Anterior cingulate cortex (tissue), 58 donors: ENCODE measurements at regions not wholly inside any gene's neighbourhood (a gene's known extent, or its start where the extent isn't known, plus 50 kb on each side); places are given as distances from the start of the nearest gene placed in this dataset.
"Not testable (repeated sequence)": the region's sequence is repeated elsewhere in the genome, so short reads cannot be mapped to it uniquely, and the experiment has no call there.

Experiments used
- DNase-seq, 58 donors: peaks; one replicate each; lab custom pipeline; 2025; lab: John Stamatoyannopoulos, UW

DNA sequence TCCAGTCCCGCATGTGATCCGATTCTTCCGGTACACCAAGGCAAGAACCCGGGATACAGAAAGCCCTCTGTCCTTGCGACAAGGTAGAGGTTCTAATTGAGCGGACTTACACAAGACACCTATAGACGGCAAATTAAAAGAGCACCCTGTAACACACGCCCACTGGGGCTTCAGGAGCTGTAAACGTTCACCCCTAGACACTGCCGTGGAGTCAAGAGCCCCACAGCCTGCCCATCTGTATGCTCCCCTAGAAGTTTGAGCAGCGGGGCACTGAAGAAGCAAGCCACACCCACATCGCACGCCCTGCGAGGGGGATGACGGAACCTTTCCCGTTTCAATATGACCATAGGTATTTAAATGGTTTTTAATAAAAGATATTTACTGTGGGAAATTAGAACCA lies 696.3 kb upstream of the MMS22L start:
- DNase-seq, result not testable (repeated sequence)

DNA sequence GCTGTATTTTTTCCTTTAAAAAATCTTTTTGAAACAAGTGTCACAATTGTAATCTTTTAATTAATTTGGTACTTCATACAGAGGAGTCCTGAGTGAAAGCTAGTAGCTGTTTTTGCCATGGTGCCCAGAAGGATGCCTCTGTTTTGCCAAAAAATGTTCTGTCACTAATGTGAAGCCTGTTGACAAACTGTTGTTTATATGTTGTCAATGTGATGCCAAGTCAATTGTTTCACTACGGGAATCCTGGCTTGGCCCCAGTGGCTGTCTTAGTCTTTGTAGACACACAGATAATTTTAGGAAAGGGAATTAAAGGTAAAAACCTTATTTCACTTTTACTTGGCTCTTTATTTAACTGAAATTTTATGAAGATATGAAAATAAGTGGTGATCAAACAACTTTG lies 706.4 kb upstream of the MMS22L start:
- peak in 1 of 58 donors; percentile 0 for DNase-seq

DNA sequence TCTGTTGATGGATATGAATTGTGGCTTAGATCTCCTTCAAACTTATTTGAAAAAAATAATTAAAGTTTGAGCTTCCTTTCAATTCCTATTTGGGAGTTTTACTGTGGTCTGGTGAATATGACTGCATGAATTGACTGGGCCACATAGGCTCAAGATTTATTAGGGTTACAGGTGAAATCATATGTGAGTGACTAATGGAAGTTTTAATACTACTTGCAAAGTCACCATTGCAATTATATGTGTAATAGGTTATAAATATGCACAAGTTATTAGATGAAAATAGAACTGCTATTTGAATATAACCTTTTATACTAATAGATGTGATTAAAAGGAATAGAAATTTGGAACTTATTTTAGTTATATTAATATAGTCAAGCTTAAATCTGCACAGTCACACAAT lies 712.1 kb upstream of the MMS22L start:
- DNase-seq, result no peak

DNA sequence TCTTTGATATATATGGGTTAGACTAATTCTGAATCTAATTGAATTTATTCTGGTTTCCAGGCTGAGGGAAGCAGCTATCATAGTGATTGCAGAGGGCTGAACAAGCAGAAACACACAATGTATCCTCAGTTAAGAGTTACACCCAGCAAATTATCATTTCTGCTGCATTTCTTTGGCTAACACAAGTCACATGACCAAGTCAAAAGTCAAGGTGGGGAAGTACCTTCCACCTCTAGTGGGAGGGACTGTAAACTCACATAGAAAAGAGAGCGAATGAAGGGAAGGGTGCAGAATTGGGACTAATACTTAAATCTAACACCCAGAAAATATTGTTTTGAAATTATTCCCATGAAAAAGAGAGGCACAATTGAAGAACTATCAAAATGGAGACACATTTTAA lies 719.7 kb upstream of the MMS22L start:
- no peak for DNase-seq

DNA sequence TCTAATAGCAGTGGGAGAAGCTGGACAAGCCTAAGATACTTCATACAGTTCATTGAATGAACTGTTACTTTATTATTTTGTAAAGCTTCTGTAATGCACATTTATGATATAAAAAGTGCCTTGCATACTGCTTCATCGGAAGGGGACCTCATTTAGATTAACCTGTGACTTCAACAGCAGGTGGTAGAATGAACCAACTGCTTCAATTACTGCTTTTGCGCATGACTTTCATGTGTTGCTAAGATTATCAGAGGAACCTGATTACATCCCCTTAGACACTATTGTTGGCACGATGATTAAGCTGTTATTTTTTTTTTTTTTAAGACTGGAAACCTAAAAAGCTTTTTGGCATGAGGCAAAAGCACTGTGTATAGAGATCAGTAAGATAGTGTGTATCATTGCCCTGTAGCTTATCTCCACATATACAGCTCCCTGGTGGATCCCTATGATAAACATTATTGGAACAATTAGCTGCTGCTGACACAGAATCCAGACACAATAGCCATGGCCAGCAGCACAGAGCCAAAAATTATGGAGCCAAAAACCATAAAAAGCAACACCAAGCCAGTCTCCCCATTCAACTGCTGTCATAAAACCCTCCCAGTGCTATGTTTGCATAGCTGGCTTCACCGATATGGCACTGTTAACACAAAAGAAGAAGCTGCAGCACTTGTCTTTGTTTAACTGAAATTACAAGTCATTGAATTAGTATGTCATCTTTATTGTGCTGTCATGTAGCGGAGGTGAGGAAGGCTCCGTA lies 731.6 kb upstream of the MMS22L start:
- no peak for DNase-seq

DNA sequence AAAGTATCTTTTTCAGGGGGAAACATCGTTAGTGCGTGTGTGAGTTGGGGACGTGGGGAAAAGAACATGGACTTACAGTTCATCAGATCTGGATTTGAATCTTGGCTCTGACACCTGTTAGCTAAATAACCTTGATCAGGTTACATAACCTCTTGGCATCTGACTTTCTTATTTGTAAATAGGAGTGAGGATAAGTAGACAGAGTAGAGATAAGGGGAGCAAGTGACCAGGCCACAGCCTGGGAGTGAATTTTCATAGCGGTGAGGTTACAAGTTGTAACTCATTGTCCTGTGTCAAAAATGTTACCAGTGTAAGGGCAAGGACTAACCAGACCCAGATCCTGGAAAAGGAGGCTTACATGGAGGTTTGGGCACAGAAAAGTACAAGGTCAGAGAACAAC lies 733.5 kb upstream of the MMS22L start:
- DNase-seq, result no peak

DNA sequence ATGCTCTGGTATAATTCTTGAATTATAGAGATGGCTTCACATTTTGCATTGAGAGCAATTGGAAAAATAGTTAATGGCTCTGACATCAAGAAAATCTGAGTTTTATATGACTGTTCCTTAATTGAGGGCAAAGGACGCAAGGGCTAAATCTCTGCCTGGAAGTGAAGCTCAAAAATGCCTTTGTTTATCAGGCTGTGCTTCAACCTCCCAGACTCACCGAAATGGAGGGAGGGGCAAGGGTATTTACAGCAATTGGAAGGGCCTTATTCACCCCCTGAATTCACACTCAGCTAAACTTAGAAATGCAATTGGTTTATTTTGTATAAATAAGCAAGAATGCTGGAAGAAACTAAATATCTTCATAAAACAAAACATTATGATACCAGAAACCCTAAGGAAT lies 737.2 kb upstream of the MMS22L start:
- no peak for DNase-seq

DNA sequence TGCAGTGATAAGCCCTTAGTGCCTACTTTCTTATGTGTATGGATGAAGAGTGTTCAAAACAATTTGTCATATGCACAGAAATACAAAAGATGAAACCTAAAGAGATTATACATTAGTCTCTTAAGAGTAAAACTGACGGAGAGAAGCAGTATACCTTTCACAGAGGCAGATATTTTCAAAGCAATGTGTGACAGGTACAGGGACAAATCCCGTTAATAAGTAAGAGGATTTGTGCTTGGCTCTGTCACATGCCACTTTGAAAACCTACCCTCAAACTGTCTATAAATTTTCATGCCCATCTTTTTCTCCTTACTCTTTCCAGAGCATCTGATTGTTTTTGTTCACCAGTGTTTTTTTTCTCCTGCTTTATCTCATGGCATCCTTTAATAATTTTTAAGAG lies 741.3 kb upstream of the MMS22L start:
- no peak for DNase-seq

DNA sequence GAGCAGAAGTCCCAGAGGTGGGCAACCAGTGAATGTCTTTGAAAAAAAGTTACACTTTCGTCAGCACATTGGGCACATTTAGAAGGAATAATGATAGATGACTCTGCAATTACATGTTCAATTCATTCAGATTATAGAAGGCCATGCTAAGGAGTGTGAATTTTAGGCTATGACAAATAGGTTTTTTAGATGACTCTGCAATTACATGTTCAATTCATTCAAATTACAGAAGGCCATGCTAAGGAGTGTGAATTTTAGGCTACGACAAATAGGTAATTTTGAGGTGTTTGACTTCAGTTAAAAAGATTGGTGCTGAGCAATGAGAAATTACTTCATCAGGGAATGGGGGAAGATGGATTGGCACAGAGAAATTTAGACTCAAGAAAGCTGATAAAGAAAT lies 744.9 kb upstream of the MMS22L start:
- no peak for DNase-seq

DNA sequence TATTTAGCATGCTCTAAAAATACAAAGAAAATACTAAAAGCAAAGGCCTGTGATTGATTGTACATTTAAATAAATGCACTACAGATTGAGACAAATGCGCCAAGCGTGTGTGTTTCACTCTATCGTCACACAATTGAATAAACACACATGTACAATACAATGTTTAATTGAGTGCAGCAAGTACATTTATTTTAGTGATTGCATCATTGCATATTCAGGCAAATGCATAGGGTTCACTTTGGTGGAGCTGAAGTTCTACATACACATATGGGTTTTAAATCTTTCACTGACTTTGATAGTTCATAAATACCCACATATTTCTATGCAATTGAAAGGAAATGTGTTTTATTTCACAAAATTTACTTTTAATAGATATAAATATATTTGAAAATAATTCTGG lies 750.6 kb upstream of the MMS22L start:
- DNase-seq, result no peak

DNA sequence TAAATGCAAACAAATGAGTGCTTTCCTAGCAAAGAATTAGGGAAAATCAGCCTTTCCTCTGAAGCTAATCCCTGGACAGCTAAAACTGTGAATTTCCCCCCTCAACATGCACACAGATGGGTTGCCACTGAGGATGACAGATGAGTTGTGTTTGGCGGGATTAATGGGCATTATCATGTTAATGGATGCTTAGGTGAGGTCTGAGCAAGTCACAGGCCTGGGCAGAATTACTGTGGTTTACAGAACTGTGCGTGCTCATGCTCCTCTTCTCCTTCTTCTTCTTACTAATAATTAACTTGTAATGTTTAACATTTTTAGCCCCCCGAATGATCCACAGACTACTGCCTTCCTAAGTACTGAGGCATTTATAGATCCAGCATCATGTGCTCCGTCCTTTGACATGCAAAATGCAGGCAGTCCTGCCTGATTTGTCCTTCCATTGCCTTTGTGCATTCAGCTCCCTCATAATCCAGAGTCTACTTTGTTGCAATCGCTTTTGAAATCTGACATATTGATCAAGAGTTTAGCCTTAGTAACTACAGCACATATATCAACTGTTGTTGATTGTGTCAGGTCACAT lies 753.4 kb upstream of the MMS22L start:
- no peak for DNase-seq

DNA sequence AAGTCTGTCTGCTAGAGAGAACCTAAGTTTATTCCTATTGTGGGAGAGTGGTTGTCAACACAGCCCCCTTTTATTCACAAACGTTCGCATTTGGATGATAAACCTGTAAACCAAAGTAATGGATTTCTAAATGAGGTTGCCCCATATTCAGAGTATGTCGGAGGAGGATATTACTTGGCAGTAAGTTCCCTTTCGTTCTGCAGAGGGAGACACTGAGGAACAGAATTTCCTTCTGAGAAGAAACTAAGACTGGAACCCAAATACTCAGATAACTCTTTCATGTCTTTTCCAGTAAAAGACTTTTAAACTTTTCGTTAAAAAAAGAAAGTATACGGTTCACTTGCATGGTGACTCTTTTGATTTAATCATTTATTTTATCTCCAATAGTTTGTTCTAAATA lies 754.6 kb upstream of the MMS22L start:
- DNase-seq, result no peak

DNA sequence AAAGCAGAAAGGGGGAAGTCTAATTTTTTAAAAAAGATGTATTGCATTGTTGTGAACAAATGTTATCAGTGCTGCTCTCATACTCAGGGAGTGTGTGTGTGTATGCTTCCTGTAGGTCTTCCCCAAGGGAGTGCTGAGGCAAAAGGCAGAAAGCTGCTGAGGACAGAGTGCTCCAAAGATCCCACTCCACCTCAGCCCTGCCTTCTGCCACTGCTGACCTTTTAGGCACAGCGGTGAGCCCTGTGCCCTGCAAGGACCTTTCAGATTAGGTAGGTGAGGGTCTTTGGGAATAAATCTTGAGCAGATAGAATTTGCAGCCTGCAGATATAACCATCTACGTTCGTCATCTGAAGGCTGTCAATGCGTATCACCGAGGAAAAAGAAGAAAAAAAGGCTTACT lies 756.4 kb upstream of the MMS22L start:
- no peak for DNase-seq

DNA sequence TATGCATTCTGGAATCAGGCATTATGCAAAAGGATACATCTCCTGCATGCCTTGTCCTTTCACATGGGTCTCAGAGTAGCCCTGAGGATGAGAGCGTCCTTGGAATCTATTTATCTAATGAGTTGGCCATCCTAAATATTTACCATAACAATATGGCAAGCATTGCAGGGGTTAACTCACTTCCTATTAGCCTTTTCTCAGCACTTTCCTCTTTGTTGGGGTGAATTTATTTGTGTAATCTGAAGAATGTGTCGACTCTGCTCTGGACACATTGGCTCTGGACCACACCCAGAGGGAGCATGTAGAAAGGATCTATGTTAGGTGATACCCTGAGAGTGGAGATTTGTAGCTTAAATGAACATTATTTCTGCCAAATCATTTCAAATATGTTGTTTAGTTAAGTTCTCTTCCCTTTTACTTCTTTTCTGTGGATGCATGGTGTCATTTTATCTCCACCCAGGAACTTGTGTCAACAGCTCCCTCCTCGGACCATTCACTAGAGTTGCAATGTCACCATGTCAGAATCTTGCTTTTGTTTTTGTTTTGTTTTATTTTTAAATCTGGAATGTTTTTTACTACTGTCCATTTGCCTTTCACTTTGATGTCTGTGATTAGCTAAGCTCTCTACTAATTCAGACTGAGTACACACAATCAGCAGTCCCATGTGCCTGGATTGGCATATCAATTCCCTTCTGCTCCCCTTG lies 757.0 kb upstream of the MMS22L start:
- DNase-seq, result peak in 1 of 58 donors; percentile 5

DNA sequence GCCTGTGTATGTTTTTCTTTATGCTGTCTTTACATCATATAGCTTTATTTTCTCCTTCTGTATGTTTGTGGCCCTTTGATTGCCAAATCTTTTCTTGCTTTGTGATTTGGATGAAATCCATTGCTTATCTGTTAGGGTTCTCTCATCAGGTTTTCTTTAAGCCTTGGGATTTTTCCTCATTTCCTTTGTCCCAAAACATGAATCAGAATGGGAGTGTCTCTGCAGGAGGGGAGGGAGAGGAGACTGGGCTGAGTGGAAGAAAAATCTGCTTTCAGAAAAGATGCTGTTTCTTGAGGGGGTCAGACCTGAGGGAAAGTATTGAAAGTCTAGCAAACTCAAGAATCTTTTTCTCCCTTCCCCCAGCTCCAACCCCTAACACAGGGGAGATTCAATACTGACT lies 758.0 kb upstream of the MMS22L start:
- DNase-seq, result no peak

DNA sequence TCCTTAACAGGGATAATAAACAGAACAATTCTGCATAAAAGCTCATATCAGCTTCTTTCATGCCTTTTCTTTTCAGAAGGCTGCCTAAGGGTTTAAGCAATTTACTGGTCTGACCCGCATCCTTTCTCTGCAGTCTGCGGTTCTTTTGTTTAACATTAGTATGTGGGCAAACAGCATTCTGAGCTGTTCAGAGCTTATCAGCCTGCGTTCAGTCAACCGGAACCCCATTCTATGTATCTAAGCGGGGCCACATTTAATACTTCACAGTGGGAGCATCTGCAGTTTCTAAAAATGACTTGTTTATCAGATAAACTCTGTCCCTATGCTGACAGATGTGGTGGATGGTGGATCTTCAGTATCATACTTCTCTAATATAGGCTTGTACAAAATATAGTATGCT lies 758.9 kb upstream of the MMS22L start:
- no peak for DNase-seq

DNA sequence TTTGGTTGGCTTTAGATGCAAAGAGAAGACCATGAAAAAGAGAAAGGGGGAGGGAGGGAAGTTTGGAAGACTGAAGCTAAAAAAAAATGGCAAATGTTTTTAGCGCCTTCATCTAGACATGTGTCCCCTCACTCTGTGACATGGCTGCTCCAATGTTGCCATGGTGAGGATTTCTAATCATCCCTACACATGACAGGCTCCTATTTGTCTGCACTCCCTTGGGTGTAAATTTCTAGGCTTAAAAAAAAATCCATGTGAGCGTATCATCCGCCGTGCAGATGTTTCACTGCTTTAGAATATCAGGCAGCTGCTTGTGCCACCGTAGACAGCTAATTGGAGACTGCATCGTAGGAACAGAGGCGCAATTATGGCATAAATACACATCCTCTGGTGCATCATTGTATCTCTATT lies 761.1 kb upstream of the MMS22L start:
- DNase-seq, result no peak

DNA sequence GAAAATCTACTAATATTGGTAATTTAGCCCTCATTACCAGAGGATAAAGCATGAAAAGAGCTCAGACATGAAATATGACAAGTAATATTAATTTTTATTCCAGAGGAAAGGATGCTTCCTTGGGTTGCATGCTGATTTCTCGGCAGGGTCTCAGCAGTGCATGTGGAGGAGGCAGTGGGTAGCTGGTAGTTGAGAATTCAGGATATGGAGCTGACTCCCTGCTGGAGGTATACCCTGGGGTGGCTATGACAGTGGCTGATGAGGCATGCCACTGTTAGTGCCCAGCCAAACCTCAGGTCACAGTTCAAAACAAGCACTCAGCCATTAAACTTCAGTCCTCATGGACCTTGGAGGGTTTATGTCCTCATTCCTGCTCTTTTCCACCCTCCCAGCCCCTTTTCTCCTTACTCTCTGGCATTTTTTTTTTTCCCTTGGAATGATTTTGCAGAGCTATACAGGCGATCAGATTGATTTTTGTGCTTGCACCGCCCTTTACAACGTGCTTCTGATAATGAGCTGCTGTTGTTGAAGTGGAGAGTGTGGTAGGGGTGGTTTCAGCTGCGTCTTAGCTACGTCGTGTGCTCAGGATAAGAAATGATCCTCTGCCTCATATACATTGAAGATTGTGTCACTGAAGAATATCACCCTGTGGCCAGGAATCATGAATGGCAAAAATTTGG lies 761.9 kb upstream of the MMS22L start:
- DNase-seq, result no peak

DNA sequence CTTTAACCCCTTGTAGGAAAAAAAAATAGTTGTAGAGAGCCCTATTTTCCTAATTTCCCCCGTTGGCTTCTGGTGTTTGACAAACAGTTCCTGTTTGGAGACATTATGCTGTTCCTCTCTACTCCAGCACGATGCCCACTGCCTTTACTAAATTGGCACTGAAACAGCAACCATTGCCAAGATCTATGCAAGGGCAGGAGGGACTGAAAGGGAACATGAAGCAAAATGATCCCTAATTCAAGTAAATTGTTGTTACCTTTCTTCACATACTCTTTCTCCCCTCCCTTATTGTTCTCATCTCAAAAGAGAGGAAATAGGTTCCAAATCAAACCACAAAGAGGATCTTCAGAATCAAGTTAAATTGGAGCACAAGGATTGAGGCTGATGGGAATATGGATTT lies 764.1 kb upstream of the MMS22L start:
- DNase-seq, result no peak

DNA sequence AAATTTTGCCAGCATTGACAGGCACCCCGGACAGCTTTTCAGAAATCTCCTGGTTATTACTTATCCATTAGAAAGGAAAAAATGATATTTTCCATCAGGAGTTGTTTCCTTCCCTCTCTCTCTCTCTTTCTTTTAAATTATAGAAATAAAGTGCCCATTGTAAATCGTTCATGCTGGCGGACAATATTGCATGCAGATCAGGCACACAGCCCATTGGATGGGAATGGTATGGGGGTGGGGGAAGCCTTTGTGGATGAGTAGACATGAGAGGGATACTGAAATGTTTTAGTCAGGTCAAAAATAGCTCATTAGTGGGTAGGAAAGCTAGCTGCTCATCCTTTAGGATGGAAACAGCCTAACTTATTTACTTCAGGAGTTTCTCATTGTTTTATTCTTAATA lies 764.9 kb upstream of the MMS22L start:
- DNase-seq, result peak in 7 of 58 donors; percentile 4 to 23 (median 10)

DNA sequence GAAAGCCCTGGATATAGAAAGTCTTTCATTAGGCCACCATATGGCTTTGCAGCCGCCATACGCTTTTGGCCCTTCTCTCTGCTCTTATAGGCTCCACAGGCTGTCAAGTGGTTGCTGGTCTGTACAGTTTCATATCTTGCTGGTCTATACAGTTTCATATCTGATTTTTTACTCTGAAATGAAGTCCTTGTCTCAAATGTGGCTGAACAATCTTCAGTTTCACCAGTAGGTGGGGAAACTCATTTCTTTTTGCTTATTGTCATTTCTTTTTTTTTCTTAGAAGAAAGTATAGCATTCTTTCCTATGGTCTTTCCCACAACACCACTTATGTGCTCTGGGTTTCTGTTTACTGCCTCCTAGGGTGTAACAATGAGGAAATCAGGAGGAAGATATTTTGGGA lies 771.4 kb upstream of the MMS22L start:
- DNase-seq, result no peak
